ENCODE measurements at regions not wholly inside any gene's neighbourhood (a gene's known extent, or its start where the extent isn't known, plus 50 kb on each side); places are given as distances from the start of the nearest gene placed in this dataset.
A peak's percentile ranks its signal among the peaks of the same experiment; 100 is the strongest.

- TF ChIP-seq, protein P1, sequence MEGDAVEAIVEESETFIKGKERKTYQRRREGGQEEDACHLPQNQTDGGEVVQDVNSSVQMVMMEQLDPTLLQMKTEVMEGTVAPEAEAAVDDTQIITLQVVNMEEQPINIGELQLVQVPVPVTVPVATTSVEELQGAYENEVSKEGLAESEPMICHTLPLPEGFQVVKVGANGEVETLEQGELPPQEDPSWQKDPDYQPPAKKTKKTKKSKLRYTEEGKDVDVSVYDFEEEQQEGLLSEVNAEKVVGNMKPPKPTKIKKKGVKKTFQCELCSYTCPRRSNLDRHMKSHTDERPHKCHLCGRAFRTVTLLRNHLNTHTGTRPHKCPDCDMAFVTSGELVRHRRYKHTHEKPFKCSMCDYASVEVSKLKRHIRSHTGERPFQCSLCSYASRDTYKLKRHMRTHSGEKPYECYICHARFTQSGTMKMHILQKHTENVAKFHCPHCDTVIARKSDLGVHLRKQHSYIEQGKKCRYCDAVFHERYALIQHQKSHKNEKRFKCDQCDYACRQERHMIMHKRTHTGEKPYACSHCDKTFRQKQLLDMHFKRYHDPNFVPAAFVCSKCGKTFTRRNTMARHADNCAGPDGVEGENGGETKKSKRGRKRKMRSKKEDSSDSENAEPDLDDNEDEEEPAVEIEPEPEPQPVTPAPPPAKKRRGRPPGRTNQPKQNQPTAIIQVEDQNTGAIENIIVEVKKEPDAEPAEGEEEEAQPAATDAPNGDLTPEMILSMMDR (conservative IDR thresholded peaks at IDR 0.05), result no peak
- H3K4me3 Mint-ChIP-seq, result peak overlapping the region; percentile 36
- no peaks in the 10 kb centered on the region for H3K36me3 Mint-ChIP-seq
- H3K4me1 Mint-ChIP-seq (ENCODE audit: unreplicated experiment), result peaks cover 40% of the 10 kb centered on the region
- DNase-seq (ENCODE audit: extremely low spot score, unreplicated experiment), result no peak
- no peaks in the 10 kb centered on the region for H3K27me3 Mint-ChIP-seq
- peak overlapping the region; percentile 17 for H3K27ac Mint-ChIP-seq
- H3K9me3 Mint-ChIP-seq, result no peaks in the 10 kb centered on the region
Measured at GRCh38 chr1:229031481-229032341, 239.2 kb upstream of the RAB4A start.

DNA sequence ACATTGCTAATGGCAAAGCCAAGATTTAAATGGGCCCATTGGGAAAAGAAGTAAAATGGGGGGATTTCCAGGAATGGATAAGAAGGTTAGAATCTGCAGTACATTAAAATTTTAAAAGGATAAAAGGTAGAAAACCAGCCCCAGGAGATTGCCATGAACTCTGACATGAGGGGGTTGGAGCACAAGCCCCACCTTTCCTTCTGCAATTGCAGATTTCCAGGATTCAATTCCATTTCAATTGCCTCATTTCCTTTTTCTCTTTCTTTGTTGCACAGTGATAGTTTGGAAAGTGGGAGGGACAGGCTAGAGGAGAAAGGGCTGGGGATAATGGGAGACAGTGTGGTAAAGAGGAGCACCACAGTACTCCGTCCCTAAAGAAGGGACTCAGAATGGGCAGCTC, 238.5 kb upstream of the RAB4A start:
- DNase-seq (ENCODE audit: extremely low spot score, unreplicated experiment), result no peak
- Mint-ChIP-seq H3K36me3 (no peaks in the 10 kb centered on the region), H3K27me3 (no peaks in the 10 kb centered on the region), H3K4me3 (peak overlapping the region; percentile 36), H3K4me1 (ENCODE audit: unreplicated experiment) (peaks cover 35% of the 10 kb centered on the region), H3K9me3 (no peaks in the 10 kb centered on the region), H3K27ac (peak overlapping the region; percentile 17)
- TF ChIP-seq, protein P1 (conservative IDR thresholded peaks at IDR 0.05), result no peak

- H3K4me1 Mint-ChIP-seq (ENCODE audit: unreplicated experiment), result peaks cover 35% of the 10 kb centered on the region
- no peaks in the 10 kb centered on the region for H3K9me3 Mint-ChIP-seq
- H3K27me3 Mint-ChIP-seq, result no peaks in the 10 kb centered on the region
- no peak overlapping the region for H3K4me3 Mint-ChIP-seq
- H3K36me3 Mint-ChIP-seq, result no peaks in the 10 kb centered on the region
- TF ChIP-seq, protein P1 (conservative IDR thresholded peaks at IDR 0.05), result no peak
- H3K27ac Mint-ChIP-seq, result no peak overlapping the region
- DNase-seq (ENCODE audit: extremely low spot score, unreplicated experiment), result no peak
Measured at GRCh38 chr1:229033480-229033879, 237.4 kb upstream of the RAB4A start.

DNA sequence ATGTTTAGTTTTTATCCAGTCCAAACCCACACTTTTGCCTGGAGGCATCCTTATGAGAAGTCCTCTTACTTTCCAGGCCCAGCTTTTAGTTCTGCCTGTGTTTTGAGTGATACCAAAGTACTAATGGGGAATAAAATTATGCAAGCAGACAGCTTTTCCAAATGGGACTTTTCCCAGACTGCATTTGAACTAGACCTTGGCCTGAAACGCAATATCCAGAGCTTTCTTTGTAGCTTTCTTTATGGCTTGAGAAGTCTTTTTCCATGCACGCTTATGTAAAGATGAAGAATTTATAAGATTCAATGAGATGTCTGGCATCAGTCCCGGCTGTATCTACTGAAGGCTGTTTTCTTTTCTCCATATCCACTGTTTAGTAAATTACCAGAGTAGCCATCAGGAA, 236.6 kb upstream of the RAB4A start:
- H3K4me1 Mint-ChIP-seq (ENCODE audit: unreplicated experiment), result peaks cover 35% of the 10 kb centered on the region
- no peak overlapping the region for H3K27ac Mint-ChIP-seq
- TF ChIP-seq, protein P1 (conservative IDR thresholded peaks at IDR 0.05), result no peak
- no peak overlapping the region for H3K4me3 Mint-ChIP-seq
- no peak for DNase-seq (ENCODE audit: extremely low spot score, unreplicated experiment)
- no peaks in the 10 kb centered on the region for H3K9me3 Mint-ChIP-seq
- no peaks in the 10 kb centered on the region for H3K36me3 Mint-ChIP-seq
- no peaks in the 10 kb centered on the region for H3K27me3 Mint-ChIP-seq

DNA sequence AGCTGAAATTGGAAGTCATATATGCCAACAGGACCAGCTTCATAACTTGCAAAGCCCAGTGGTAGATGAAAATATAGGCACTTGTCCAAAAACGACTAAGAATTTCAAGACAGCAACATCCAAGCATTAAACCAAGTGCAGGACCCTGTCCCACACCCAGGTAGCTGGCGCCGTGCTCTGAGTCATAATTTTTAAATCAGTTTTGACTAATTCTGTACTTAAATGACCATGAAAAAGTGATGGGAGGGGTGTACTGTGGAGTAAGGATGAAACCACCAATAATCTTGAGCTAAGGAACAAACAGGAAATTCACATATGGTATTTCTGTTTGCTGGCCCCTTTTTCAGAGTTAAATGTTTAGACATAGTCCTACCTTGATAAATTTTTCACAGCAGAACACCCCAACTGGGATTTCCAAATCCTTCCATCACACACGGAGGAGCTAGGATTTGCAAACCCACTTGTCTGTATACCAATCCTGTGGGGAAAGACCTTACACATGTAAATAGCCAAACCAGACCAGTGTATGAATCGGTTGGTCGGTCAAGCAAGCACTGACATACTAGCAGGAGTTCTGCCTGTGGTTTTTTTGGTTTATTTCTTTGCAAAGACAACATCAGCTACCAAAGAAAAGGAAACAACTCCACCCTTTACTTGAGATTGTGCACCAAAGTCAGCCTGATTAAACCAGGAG, 235.7 kb upstream of the RAB4A start:
- TF ChIP-seq, protein P1 (conservative IDR thresholded peaks at IDR 0.05), result no peak
- no peaks in the 10 kb centered on the region for H3K9me3 Mint-ChIP-seq
- H3K4me3 Mint-ChIP-seq, result no peak overlapping the region
- no peaks in the 10 kb centered on the region for H3K27me3 Mint-ChIP-seq
- H3K27ac Mint-ChIP-seq, result no peak overlapping the region
- no peaks in the 10 kb centered on the region for H3K36me3 Mint-ChIP-seq
- peaks cover 35% of the 10 kb centered on the region for H3K4me1 Mint-ChIP-seq (ENCODE audit: unreplicated experiment)
- DNase-seq (ENCODE audit: extremely low spot score, unreplicated experiment), result no peak

Data from type B pancreatic cell (in vitro differentiated cells).